ENCODE measurements at regions not wholly inside any gene's neighbourhood (a gene's known extent, or its start where the extent isn't known, plus 50 kb on each side); places are given as distances from the start of the nearest gene placed in this dataset.

DNA sequence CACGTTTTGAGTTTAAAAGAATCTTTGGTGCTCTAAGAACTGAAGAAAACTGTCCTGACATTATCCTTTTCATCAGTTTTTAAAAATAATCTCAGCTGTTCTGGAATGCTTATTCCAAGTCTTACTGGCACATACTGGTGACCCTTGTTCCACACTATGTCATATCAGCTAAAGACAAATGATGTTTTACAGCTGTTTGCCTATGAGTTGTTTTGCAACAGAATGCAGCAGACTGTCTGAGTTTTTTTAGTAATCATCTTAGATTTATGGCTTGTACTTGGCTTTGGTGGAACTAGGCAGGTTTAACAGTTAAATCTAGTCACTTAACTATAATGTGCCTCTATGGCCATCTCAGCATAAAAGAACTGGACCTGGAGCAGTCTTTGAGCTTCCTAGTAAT lies 91.6 kb upstream of the GRIN2B start:
- no peak for TF ChIP-seq RORA (CRISPR knock-in tag; IDR thresholded peaks at IDR 0.05)
- TF ChIP-seq ARHGAP35 (CRISPR knock-in tag; IDR thresholded peaks at IDR 0.05; ENCODE audit: borderline replicate concordance): no peak
- no peak for TF ChIP-seq ELF1 (CRISPR knock-in tag; IDR thresholded peaks at IDR 0.05)
- no peak for TF ChIP-seq KDM4B (CRISPR knock-in tag; IDR thresholded peaks at IDR 0.05)
- no peak for TF ChIP-seq POLR2A (IDR thresholded peaks at IDR 0.05; ENCODE audit: insufficient read depth in 1 of 2, low read depth in 2 of 2, low read length in 2 of 2)
- TF ChIP-seq, protein P1, sequence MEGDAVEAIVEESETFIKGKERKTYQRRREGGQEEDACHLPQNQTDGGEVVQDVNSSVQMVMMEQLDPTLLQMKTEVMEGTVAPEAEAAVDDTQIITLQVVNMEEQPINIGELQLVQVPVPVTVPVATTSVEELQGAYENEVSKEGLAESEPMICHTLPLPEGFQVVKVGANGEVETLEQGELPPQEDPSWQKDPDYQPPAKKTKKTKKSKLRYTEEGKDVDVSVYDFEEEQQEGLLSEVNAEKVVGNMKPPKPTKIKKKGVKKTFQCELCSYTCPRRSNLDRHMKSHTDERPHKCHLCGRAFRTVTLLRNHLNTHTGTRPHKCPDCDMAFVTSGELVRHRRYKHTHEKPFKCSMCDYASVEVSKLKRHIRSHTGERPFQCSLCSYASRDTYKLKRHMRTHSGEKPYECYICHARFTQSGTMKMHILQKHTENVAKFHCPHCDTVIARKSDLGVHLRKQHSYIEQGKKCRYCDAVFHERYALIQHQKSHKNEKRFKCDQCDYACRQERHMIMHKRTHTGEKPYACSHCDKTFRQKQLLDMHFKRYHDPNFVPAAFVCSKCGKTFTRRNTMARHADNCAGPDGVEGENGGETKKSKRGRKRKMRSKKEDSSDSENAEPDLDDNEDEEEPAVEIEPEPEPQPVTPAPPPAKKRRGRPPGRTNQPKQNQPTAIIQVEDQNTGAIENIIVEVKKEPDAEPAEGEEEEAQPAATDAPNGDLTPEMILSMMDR (CRISPR knock-in tag; IDR thresholded peaks at IDR 0.05): no peak
- no peak for TF ChIP-seq MAZ (IDR thresholded peaks at IDR 0.05; ENCODE audit: borderline replicate concordance, low read depth, low read length)
- no peak for TF ChIP-seq MAZ (CRISPR knock-in tag; IDR thresholded peaks at IDR 0.05; ENCODE audit: low read depth)
- TF ChIP-seq ZNF577 (CRISPR knock-in tag; IDR thresholded peaks at IDR 0.05; ENCODE audit: borderline replicate concordance, low read depth): no peak
- no peak for TF ChIP-seq CBFB (CRISPR knock-in tag; IDR thresholded peaks at IDR 0.05)
- TF ChIP-seq, protein P2, sequence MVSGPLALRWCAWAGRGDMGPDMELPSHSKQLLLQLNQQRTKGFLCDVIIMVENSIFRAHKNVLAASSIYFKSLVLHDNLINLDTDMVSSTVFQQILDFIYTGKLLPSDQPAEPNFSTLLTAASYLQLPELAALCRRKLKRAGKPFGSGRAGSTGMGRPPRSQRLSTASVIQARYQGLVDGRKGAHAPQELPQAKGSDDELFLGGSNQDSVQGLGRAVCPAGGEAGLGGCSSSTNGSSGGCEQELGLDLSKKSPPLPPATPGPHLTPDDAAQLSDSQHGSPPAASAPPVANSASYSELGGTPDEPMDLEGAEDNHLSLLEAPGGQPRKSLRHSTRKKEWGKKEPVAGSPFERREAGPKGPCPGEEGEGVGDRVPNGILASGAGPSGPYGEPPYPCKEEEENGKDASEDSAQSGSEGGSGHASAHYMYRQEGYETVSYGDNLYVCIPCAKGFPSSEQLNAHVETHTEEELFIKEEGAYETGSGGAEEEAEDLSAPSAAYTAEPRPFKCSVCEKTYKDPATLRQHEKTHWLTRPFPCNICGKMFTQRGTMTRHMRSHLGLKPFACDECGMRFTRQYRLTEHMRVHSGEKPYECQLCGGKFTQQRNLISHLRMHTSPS (CRISPR knock-in tag; IDR thresholded peaks at IDR 0.05; ENCODE audit: low read depth): no peak
- TF ChIP-seq ZFP36L1 (CRISPR knock-in tag; IDR thresholded peaks at IDR 0.05): no peak
- TF ChIP-seq JUND (CRISPR knock-in tag; IDR thresholded peaks at IDR 0.05): no peak
- TF ChIP-seq, protein P3, sequence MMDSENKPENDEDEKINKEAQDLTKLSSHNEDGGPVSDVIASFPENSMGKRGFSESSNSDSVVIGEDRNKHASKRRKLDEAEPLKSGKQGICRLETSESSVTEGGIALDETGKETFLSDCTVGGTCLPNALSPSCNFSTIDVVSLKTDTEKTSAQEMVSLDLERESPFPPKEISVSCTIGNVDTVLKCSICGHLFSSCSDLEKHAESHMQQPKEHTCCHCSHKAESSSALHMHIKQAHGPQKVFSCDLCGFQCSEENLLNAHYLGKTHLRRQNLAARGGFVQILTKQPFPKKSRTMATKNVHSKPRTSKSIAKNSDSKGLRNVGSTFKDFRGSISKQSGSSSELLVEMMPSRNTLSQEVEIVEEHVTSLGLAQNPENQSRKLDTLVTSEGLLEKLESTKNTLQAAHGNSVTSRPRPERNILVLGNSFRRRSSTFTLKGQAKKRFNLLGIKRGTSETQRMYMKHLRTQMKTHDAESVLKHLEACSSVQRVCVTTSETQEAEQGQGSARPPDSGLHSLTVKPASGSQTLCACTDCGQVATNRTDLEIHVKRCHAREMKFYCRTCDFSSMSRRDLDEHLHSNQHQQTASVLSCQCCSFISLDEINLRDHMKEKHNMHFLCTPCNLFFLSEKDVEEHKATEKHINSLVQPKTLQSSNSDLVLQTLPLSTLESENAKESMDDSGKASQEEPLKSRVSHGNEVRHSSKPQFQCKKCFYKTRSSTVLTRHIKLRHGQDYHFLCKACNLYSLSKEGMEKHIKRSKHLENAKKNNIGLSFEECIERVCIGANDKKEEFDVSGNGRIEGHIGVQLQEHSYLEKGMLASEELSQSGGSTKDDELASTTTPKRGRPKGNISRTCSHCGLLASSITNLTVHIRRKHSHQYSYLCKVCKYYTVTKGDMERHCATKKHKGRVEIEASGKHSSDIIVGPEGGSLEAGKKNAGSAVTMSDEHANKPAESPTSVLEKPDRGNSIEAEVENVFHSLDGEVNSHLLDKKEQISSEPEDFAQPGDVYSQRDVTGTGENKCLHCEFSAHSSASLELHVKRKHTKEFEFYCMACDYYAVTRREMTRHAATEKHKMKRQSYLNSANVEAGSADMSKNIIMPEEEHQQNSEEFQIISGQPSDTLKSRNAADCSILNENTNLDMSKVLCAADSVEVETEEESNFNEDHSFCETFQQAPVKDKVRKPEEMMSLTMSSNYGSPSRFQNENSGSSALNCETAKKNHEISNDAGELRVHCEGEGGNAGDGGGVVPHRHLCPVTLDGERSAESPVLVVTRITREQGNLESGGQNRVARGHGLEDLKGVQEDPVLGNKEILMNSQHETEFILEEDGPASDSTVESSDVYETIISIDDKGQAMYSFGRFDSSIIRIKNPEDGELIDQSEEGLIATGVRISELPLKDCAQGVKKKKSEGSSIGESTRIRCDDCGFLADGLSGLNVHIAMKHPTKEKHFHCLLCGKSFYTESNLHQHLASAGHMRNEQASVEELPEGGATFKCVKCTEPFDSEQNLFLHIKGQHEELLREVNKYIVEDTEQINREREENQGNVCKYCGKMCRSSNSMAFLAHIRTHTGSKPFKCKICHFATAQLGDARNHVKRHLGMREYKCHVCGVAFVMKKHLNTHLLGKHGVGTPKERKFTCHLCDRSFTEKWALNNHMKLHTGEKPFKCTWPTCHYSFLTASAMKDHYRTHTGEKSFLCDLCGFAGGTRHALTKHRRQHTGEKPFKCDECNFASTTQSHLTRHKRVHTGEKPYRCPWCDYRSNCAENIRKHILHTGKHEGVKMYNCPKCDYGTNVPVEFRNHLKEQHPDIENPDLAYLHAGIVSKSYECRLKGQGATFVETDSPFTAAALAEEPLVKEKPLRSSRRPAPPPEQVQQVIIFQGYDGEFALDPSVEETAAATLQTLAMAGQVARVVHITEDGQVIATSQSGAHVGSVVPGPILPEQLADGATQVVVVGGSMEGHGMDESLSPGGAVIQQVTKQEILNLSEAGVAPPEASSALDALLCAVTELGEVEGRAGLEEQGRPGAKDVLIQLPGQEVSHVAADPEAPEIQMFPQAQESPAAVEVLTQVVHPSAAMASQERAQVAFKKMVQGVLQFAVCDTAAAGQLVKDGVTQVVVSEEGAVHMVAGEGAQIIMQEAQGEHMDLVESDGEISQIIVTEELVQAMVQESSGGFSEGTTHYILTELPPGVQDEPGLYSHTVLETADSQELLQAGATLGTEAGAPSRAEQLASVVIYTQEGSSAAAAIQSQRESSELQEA (CRISPR knock-in tag; IDR thresholded peaks at IDR 0.05; ENCODE audit: not compliant biosample characterization): no peak

All from HepG2 (cell line).